A549 (cell line): ENCODE measurements at regions not wholly inside any gene's neighbourhood (a gene's known extent, or its start where the extent isn't known, plus 50 kb on each side); places are given as distances from the start of the nearest gene placed in this dataset.

Experiments
- ATAC-seq, 2 experiments: fragments of 200-7000 bp in 1 of 2; fragments of >200 bp in 1 of 2; cut with Nextera tagmentation in 1 of 2; cut with Tn5 transposase in 1 of 2; 3 replicates each; pipeline versions ENCODE4 v1.8.0 to v1.9.1; 2018 to 2020; ENCODE audit warnings: mild to moderate bottlenecking in 1 of 2, moderate library complexity in 1 of 2
- CTCF ChIA-PET: fragments of 300-600 bp; sonication (Branson Sonifier 250); formaldehyde crosslinking; extraction: SDS; loops from one replicate; lab custom pipeline; 2021; ENCODE audit warnings: antibody characterized with exemption, inconsistent platforms; lab: Yijun Ruan, JAX
- POLR2A ChIA-PET: fragments of 350-600 bp; formaldehyde crosslinking; extraction: SDS; loops from one replicate; lab custom pipeline; 2021; ENCODE audit warnings: antibody characterized with exemption, inconsistent platforms; lab: Yijun Ruan, JAX
- DNase-seq, 2 experiments: peaks; one replicate each; pipeline versions ENCODE4 v3.0.0 to v3.0.0-alpha.2; 2011 to 2016; ENCODE audit warnings: low read depth in 1 of 2, low spot score in 1 of 2
- FAIRE-seq: peaks from 2 replicates; lab custom pipeline; 2011; peaks lifted over from hg19 to GRCh38; lab: Jason Lieb, UNC
- H3K27ac ChIP-seq, 2 experiments: fragments of >200 bp; sonication (Bioruptor Twin); formaldehyde crosslinking; 3 replicates each; pipeline ENCODE4 v1.5.1; 2016 to 2017
- H3K4me1 ChIP-seq: fragments of >200 bp; sonication (Bioruptor Twin); formaldehyde crosslinking; 3 replicates; pipeline ENCODE4 v1.6.1; 2016
- H3K4me2 ChIP-seq: fragments of >200 bp; sonication (Bioruptor Twin); formaldehyde crosslinking; 3 replicates; pipeline ENCODE4 v1.6.1; 2016
- H3K4me3 ChIP-seq: fragments of >200 bp; sonication (Bioruptor Twin); formaldehyde crosslinking; 3 replicates; pipeline ENCODE4 v1.5.1; 2016
- H3K9me3 ChIP-seq: fragments of >200 bp; sonication (Bioruptor Twin); formaldehyde crosslinking; 3 replicates; pipeline ENCODE4 v1.6.1; 2016
- BHLHE40 ChIP-seq: IDR thresholded peaks from 2 replicates; pipeline ENCODE4 v1.6.1; 2012; ENCODE audit warnings: low read depth, low read length, inconsistent platforms
- CBX2 ChIP-seq: fragments of 200-600 bp; sonication (generic); IDR thresholded peaks from 2 replicates; pipeline ENCODE4 v1.6.1; 2016; ENCODE audit warnings: low read depth, mild to moderate bottlenecking, borderline replicate concordance
- CBX8 ChIP-seq: fragments of 200-600 bp; sonication (generic); IDR thresholded peaks from 2 replicates; pipeline ENCODE4 v1.6.1; 2016
- EHMT2 ChIP-seq: fragments of 200-600 bp; sonication (generic); IDR thresholded peaks from 2 replicates; pipeline ENCODE4 v1.6.1; 2016; ENCODE audit warnings: antibody characterized with exemption, low read depth, mild to moderate bottlenecking, moderate library complexity
- ESRRA ChIP-seq: fragments of 150-350 bp; IDR thresholded peaks from 2 replicates; pipeline ENCODE4 v1.6.1; 2014; ENCODE audit warnings: mild to moderate bottlenecking, low read length, borderline replicate concordance
- FOSL2 ChIP-seq, 2 experiments: fragments of 450-650 bp in 1 of 2; fragments of >200 bp in 1 of 2; sonication (Bioruptor Twin) in 1 of 2; formaldehyde crosslinking; IDR thresholded peaks; 2 replicates each; pipeline versions ENCODE4 v1.5.0 to v1.6.1; 2016 to 2020; ENCODE audit warnings: mild to moderate bottlenecking in 1 of 2, moderate library complexity in 1 of 2
- FOXS1 ChIP-seq: fragments of 250-450 bp; sonication (Bioruptor Pico); IDR thresholded peaks from 2 replicates; pipeline ENCODE4 v1.5.0; 2020; ENCODE audit warnings: mild to moderate bottlenecking, moderate library complexity
- GATA3 ChIP-seq: IDR thresholded peaks from 2 replicates; pipeline ENCODE4 v1.6.1; 2012; ENCODE audit warnings: borderline replicate concordance
- HDAC2 ChIP-seq: fragments of 200-600 bp; sonication (generic); IDR thresholded peaks from 2 replicates; pipeline ENCODE4 v1.6.1; 2016
- HOXB13 ChIP-seq: fragments of 250-450 bp; sonication (Bioruptor Pico); IDR thresholded peaks from 2 replicates; pipeline ENCODE4 v1.5.0; 2020; ENCODE audit warnings: low read depth, mild to moderate bottlenecking, moderate library complexity
- JUN ChIP-seq, 2 experiments: fragments of >200 bp; sonication (Bioruptor Twin); formaldehyde crosslinking; IDR thresholded peaks; 2 replicates in 1 of 2; 3 replicates in 1 of 2; pipeline ENCODE4 v1.6.1; 2016 to 2017
- KDM1A ChIP-seq: fragments of 200-600 bp; sonication (generic); IDR thresholded peaks from 2 replicates; pipeline ENCODE4 v1.6.1; 2016; ENCODE audit warnings: low read depth, mild to moderate bottlenecking
- KDM5A ChIP-seq: fragments of 200-600 bp; sonication (generic); IDR thresholded peaks from 2 replicates; pipeline ENCODE4 v1.6.1; 2016; ENCODE audit warnings: antibody characterized with exemption, mild to moderate bottlenecking
- MAFK ChIP-seq: fragments of 450-650 bp; IDR thresholded peaks from 2 replicates; pipeline ENCODE4 v1.6.1; 2014; ENCODE audit not compliant: partially characterized antibody
- POLR2A ChIP-seq: IDR thresholded peaks from 2 replicates; pipeline ENCODE4 v1.6.1; 2012; ENCODE audit warnings: mild to moderate bottlenecking, low read length
- POLR2AphosphoS2 ChIP-seq: conservative IDR thresholded peaks from 2 replicates; pipeline ENCODE4 v1.6.1; 2012; ENCODE audit warnings: low read length, improper control_type of control experiment, inconsistent platforms
- RCOR1 ChIP-seq: fragments of 150-350 bp; IDR thresholded peaks from 2 replicates; pipeline ENCODE4 v1.6.1; 2014; ENCODE audit warnings: antibody characterized with exemption, low read length, low read depth
- RFX5 ChIP-seq: fragments of 450-650 bp; IDR thresholded peaks from 2 replicates; pipeline ENCODE4 v1.7.1; 2014; ENCODE audit warnings: antibody characterized with exemption, mild to moderate bottlenecking, moderate library complexity
- SMC3 ChIP-seq: fragments of >200 bp; sonication (Bioruptor Twin); formaldehyde crosslinking; IDR thresholded peaks from 3 replicates; pipeline ENCODE4 v1.6.1; 2018; ENCODE audit warnings: inconsistent platforms
- SREBF2 ChIP-seq: fragments of 450-650 bp; IDR thresholded peaks from 2 replicates; pipeline ENCODE4 v1.6.1; 2014; ENCODE audit warnings: mild to moderate bottlenecking, moderate library complexity
- TFCP2L1 ChIP-seq: fragments of 250-450 bp; sonication (Bioruptor Pico); IDR thresholded peaks from 2 replicates; pipeline ENCODE4 v1.5.0; 2021; ENCODE audit warnings: mild to moderate bottlenecking
- TP53 ChIP-seq: fragments of 250-450 bp; sonication (Bioruptor Pico); IDR thresholded peaks from 2 replicates; pipeline ENCODE4 v1.5.0; 2021; ENCODE audit warnings: mild to moderate bottlenecking, moderate library complexity
- ZSCAN20 ChIP-seq: fragments of 250-450 bp; sonication (Bioruptor Pico); IDR thresholded peaks from 2 replicates; pipeline ENCODE4 v1.8.0; 2022; ENCODE audit warnings: mild to moderate bottlenecking, moderate library complexity
- WGBS: methylation state at CpG from one replicate; pipeline ENCODE4 v1.1.6; 2017; ENCODE audit errors: missing lambda C conversion rate; 5-methylcytosine and 5-hydroxymethylcytosine counted together
- TF ChIP-seq, protein P1 (sequence below): fragments of 250-450 bp; sonication (Bioruptor Pico); IDR thresholded peaks from 2 replicates; pipeline ENCODE4 v1.5.0; 2021; ENCODE audit warnings: mild to moderate bottlenecking, moderate library complexity, borderline replicate concordance
- TF ChIP-seq, protein P2 (sequence below): IDR thresholded peaks from 2 replicates; pipeline ENCODE4 v1.6.1; 2012
- TF ChIP-seq, protein P3 (sequence below): fragments of 250-450 bp; sonication (Bioruptor Pico); IDR thresholded peaks from 2 replicates; pipeline ENCODE4 v1.5.0; 2020; ENCODE audit warnings: low read depth, mild to moderate bottlenecking, moderate library complexity
- TF ChIP-seq, protein P4 (sequence below): IDR thresholded peaks from 2 replicates; pipeline ENCODE4 v1.6.1; 2012

DNA sequence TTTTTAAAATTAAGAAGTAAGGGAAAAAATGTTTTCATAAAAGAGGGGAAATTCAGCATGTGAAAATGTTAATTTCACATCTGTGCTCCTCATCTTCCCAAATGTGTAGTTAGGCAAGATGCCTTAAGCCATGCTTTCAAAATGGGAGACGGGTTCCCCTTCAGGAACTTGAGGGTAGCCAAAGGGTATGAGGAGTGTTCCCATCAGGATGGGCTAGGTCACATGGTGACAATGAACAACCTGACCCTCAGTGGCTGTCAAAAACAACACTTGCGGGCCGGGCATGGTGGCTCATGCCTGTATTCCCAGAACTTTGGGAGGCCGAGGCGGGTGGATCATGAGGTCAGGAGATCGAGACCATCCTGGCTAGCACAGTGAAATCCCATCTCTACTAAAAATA lies 178.0 kb downstream of the ACTL7B start:
- no peak overlapping the region for H3K27ac ChIP-seq
- no peak overlapping the region for H3K4me3 ChIP-seq
- no peak overlapping the region for H3K4me2 ChIP-seq
- DNase-seq: no peak
- TF ChIP-seq SMC3 (no peak), ZSCAN20 (no peak), FOXS1 (no peak), EHMT2 (no peak)
- TF ChIP-seq, protein P1, sequence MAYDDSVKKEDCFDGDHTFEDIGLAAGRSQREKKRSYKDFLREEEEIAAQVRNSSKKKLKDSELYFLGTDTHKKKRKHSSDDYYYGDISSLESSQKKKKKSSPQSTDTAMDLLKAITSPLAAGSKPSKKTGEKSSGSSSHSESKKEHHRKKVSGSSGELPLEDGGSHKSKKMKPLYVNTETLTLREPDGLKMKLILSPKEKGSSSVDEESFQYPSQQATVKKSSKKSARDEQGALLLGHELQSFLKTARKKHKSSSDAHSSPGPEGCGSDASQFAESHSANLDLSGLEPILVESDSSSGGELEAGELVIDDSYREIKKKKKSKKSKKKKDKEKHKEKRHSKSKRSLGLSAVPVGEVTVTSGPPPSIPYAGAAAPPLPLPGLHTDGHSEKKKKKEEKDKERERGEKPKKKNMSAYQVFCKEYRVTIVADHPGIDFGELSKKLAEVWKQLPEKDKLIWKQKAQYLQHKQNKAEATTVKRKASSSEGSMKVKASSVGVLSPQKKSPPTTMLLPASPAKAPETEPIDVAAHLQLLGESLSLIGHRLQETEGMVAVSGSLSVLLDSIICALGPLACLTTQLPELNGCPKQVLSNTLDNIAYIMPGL (CRISPR knock-in tag): no peak
- TF ChIP-seq, all 56 proteins: peak for 0
- H3K9me3 ChIP-seq: no peaks in the 10 kb centered on the region
- FAIRE-seq: no peak
- ATAC-seq: no peak
- 73% methylated on average over 6 of the region's 6 CpGs for WGBS
- H3K4me1 ChIP-seq: no peaks in the 10 kb centered on the region
- ChIA-PET CTCF (no interaction called here), POLR2A (no interaction called here)

DNA sequence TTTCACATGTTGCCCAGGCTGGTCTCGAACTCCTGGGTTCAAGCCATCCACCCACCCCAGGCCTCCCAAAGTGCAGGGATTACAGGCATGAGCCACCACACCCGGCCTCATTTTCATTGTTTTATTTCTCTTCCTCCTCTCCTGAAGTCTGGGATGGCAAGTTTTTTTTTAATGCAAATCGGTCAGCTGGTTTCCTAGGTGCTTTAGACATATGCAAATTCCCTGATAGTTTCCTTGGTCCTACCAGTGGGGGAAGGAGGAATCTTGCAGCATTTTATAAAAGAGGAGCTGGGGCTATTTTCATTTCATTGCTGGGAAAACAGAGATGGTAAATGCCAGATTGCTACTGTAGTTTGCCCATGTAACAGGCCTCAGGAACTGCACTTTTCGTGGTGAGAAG lies 179.4 kb downstream of the ACTL7B start:
- H3K4me3 ChIP-seq: no peak overlapping the region
- H3K4me2 ChIP-seq: no peak overlapping the region
- H3K9me3 ChIP-seq: no peaks in the 10 kb centered on the region
- ATAC-seq: no peak
- TF ChIP-seq CBX8 (no peak), SREBF2 (no peak), CBX2 (no peak), POLR2A (no peak), POLR2AphosphoS2 (no peak), TP53 (CRISPR knock-in tag) (no peak), SMC3 (no peak)
- TF ChIP-seq, protein P2, sequence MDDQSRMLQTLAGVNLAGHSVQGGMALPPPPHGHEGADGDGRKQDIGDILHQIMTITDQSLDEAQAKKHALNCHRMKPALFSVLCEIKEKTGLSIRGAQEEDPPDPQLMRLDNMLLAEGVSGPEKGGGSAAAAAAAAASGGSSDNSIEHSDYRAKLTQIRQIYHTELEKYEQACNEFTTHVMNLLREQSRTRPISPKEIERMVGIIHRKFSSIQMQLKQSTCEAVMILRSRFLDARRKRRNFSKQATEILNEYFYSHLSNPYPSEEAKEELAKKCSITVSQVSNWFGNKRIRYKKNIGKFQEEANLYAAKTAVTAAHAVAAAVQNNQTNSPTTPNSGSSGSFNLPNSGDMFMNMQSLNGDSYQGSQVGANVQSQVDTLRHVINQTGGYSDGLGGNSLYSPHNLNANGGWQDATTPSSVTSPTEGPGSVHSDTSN: no peak
- TF ChIP-seq, protein P3, sequence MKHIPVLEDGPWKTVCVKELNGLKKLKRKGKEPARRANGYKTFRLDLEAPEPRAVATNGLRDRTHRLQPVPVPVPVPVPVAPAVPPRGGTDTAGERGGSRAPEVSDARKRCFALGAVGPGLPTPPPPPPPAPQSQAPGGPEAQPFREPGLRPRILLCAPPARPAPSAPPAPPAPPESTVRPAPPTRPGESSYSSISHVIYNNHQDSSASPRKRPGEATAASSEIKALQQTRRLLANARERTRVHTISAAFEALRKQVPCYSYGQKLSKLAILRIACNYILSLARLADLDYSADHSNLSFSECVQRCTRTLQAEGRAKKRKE (CRISPR knock-in tag): no peak
- 50% methylated on average over 4 of the region's 4 CpGs for WGBS
- POLR2A ChIA-PET: no interaction called here
- CTCF ChIA-PET: interaction anchor here (0.6 to 1.3 kb wide), 4 partner anchors 8 to 404 kb away, joined by 3 read pairs; no protein-coding TSS in a partner anchor
- H3K4me1 ChIP-seq: peaks cover 6% of the 10 kb centered on the region; the same call in 2 of the 3 replicates
- DNase-seq: no peak
- no peak for FAIRE-seq
- H3K27ac ChIP-seq: no peak overlapping the region

DNA sequence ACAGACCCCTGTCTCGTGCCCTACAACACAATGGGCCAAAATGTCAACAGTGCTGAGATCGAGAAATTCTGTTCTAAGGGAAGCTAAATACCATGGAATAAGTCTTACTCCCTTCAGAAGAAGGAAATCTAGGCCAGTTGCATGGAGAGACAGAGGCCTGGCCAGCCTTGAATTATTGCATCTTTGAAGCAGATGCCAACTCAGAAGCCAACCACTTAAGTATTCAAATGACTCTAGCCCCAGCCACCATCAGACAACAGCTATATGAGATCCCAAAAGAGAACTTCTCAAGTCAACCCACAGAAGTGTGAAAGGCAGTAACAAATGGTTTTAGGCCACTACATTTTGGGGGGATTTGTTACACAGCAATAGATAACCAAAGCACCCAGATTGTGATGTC lies 180.1 kb downstream of the ACTL7B start:
- no peak for ATAC-seq
- Histone ChIP-seq H3K4me3 (no peak overlapping the region), H3K27ac (no peak overlapping the region), H3K9me3 (no peaks in the 10 kb centered on the region), H3K4me2 (no peak overlapping the region), H3K4me1 (peaks cover 9% of the 10 kb centered on the region; the same call in 2 of the 3 replicates)
- FAIRE-seq: no peak
- TF ChIP-seq JUN (IDR thresholded peaks at IDR 0.05) (no peak), GATA3 (no peak), RFX5 (no peak), KDM1A (no peak), HDAC2 (no peak), TFCP2L1 (CRISPR knock-in tag) (no peak), ESRRA (no peak), SMC3 (no peak), RCOR1 (no peak), KDM5A (no peak), BHLHE40 (no peak), FOSL2 (IDR thresholded peaks at IDR 0.05) (no peak), FOSL2 (CRISPR knock-in tag; IDR thresholded peaks at IDR 0.05) (no peak), MAFK (no peak), HOXB13 (CRISPR knock-in tag) (no peak)
- TF ChIP-seq, protein P3 (CRISPR knock-in tag): no peak
- TF ChIP-seq, protein P2: no peak
- TF ChIP-seq, protein P4, sequence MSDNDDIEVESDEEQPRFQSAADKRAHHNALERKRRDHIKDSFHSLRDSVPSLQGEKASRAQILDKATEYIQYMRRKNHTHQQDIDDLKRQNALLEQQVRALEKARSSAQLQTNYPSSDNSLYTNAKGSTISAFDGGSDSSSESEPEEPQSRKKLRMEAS: no peak
- WGBS: 26% methylated on average over 2 of the region's 2 CpGs
- ChIA-PET POLR2A (no interaction called here), CTCF (interaction anchor here (0.6 to 1.0 kb wide), 3 partner anchors 9 to 404 kb away, joined by 3 read pairs; no protein-coding TSS in a partner anchor)
- no peak for DNase-seq
